Esophagus muscularis mucosa (tissue), 4 donors: ENCODE measurements at regions not wholly inside any gene's neighbourhood (a gene's known extent, or its start where the extent isn't known, plus 50 kb on each side); places are given as distances from the start of the nearest gene placed in this dataset.

Experiments
- DNase-seq: peaks from one replicate; pipeline ENCODE4 v3.0.0-alpha.2; 2017; ENCODE audit errors: extremely low spot score
- H3K27ac ChIP-seq, 4 donors: fragments of 200-600 bp; sonication (generic); replicated peaks in 1 of 4; 1 replicate in 3 of 4; 2 replicates in 1 of 4; pipeline ENCODE4 v1.5.1; 2016 to 2019; ENCODE audit warnings: mild to moderate bottlenecking in 1 of 4
- H3K27me3 ChIP-seq, 4 donors: fragments of 200-600 bp; sonication (generic); one replicate each; pipeline versions ENCODE4 v1.5.1 to v1.6.0; 2016 to 2019
- H3K36me3 ChIP-seq, 4 donors: fragments of 200-600 bp; sonication (generic); one replicate each; pipeline ENCODE4 v1.5.1; 2016 to 2019
- H3K4me1 ChIP-seq, 4 donors: fragments of 200-600 bp; sonication (generic); one replicate each; pipeline ENCODE4 v1.5.1; 2016 to 2019
- H3K4me3 ChIP-seq, 4 donors: fragments of 200-600 bp; sonication (generic); 1 replicate in 2 of 4; 2 replicates in 2 of 4; pipeline ENCODE4 v1.5.1; 2016 to 2019; ENCODE audit warnings: mild to moderate bottlenecking in 4 of 4, moderate library complexity in 1 of 4
- H3K9me3 ChIP-seq, 4 donors: fragments of 200-600 bp; sonication (generic); 1 replicate in 3 of 4; 2 replicates in 1 of 4; pipeline ENCODE4 v1.5.1; 2016 to 2019
- CTCF ChIP-seq, 3 experiments: fragments of 200-600 bp in 2 of 3; fragments of 450-650 bp in 1 of 3; sonication (generic) in 2 of 3; IDR thresholded peaks; one replicate each; pipeline ENCODE4 v1.5.1; 2017 to 2019; ENCODE audit warnings: antibody characterized with exemption in 3 of 3, mild to moderate bottlenecking in 2 of 3, moderate library complexity in 1 of 3
- EP300 ChIP-seq: sonication (generic); formaldehyde crosslinking; IDR thresholded peaks from one replicate; pipeline ENCODE4 v1.6.1; 2017; ENCODE audit warnings: antibody characterized with exemption
- POLR2A ChIP-seq: fragments of 450-650 bp; IDR thresholded peaks from one replicate; pipeline ENCODE4 v1.6.1; 2017; ENCODE audit warnings: antibody characterized with exemption, moderate library complexity, mild to moderate bottlenecking, low read depth
- POLR2AphosphoS5 ChIP-seq, 2 donors: sonication (generic); formaldehyde crosslinking; IDR thresholded peaks; one replicate each; pipeline ENCODE4 v1.6.1; 2017; ENCODE audit warnings: antibody characterized with exemption in 2 of 2
- WGBS: methylation state at CpG from one replicate; pipeline ENCODE4 v1.1.5; 2018; 5-methylcytosine and 5-hydroxymethylcytosine counted together
- intact Hi-C: fragments of 100-400 bp; cut with DNase I; formaldehyde crosslinking; loops from one replicate; pipeline ENCODE4 v1.15.1; 2023

- Histone ChIP-seq H3K4me1 (no peaks in the 10 kb centered on the region), H3K36me3 (no peaks in the 10 kb centered on the region), H3K27ac (no peak overlapping the region), H3K9me3 (no peaks in the 10 kb centered on the region), H3K4me3 (no peak overlapping the region), H3K27me3 (peaks cover 0 to 2% (median 0%) of the 10 kb centered on the region in 4 donors)
- intact Hi-C loops = no loop called here
- no peak for TF ChIP-seq CTCF (IDR thresholded peaks at IDR 0.05)
- TF ChIP-seq POLR2AphosphoS5 (IDR thresholded peaks at IDR 0.05) = no peak
- TF ChIP-seq EP300 = no peak
- TF ChIP-seq POLR2A = no peak
- no peak for DNase-seq
- WGBS = 83% methylated on average over 13 of the region's 14 CpGs
These were observed 61.3 kb upstream of the SLC6A6 start for GRCh38 chr3:14340960-14341708.

- H3K4me3 ChIP-seq = no peak overlapping the region
- H3K27me3 ChIP-seq = no peaks in the 10 kb centered on the region
- WGBS = 94% methylated on average over 21 of the region's 21 CpGs
These were observed 58.9 kb upstream of the SLC6A6 start for GRCh38 chr3:14343338-14344112.

GRCh38 chr3:14344351-14344750 lies 58.1 kb upstream of the SLC6A6 start:
- DNase-seq = no peak
- 88% methylated on average over 7 of the region's 7 CpGs for WGBS
- Histone ChIP-seq H3K27me3 (no peaks in the 10 kb centered on the region), H3K36me3 (no peaks in the 10 kb centered on the region), H3K4me1 (no peaks in the 10 kb centered on the region), H3K4me3 (no peak overlapping the region), H3K9me3 (no peaks in the 10 kb centered on the region), H3K27ac (no peak overlapping the region)
- TF ChIP-seq EP300 (no peak), CTCF (IDR thresholded peaks at IDR 0.05) (no peak), POLR2A (no peak), POLR2AphosphoS5 (IDR thresholded peaks at IDR 0.05) (no peak)
- intact Hi-C loops = no loop called here

More at GRCh38 chr3:14343338-14344112, 58.9 kb upstream of the SLC6A6 start:
- no peaks in the 10 kb centered on the region for H3K36me3 ChIP-seq
- H3K4me1 ChIP-seq = no peaks in the 10 kb centered on the region
- no peak overlapping the region for H3K27ac ChIP-seq
- no peaks in the 10 kb centered on the region for H3K9me3 ChIP-seq
- intact Hi-C loops = no loop called here
- no peak for DNase-seq
- TF ChIP-seq EP300 (no peak), POLR2A (no peak), CTCF (IDR thresholded peaks at IDR 0.05) (no peak), POLR2AphosphoS5 (IDR thresholded peaks at IDR 0.05) (no peak)

GRCh38 chr3:14345496-14346150 lies 56.8 kb upstream of the SLC6A6 start:
- Histone ChIP-seq H3K9me3 (no peaks in the 10 kb centered on the region), H3K4me3 (no peak overlapping the region), H3K27me3 (no peaks in the 10 kb centered on the region), H3K27ac (no peak overlapping the region), H3K36me3 (no peaks in the 10 kb centered on the region), H3K4me1 (no peaks in the 10 kb centered on the region)
- no peak for DNase-seq
- WGBS = 91% methylated on average over 6 of the region's 7 CpGs
- TF ChIP-seq POLR2AphosphoS5 (IDR thresholded peaks at IDR 0.05) = no peak
- TF ChIP-seq EP300 = no peak
- TF ChIP-seq CTCF (IDR thresholded peaks at IDR 0.05) = no peak
- no peak for TF ChIP-seq POLR2A
- intact Hi-C loops = no loop called here
